GM23338 (cell line): ENCODE measurements at regions not wholly inside any gene's neighbourhood (a gene's known extent, or its start where the extent isn't known, plus 50 kb on each side); places are given as distances from the start of the nearest gene placed in this dataset.

ENCODE experiments used
- ATAC-seq: fragments of 200-7000 bp; cut with Tn5 transposase; 3 replicates; pipeline ENCODE4 v1.9.1; 2020
- DNase-seq: peaks from one replicate; pipeline ENCODE4 v3.0.0-alpha.2; 2015; ENCODE audit warnings: low spot score
- H2AFZ ChIP-seq: fragments of 200-600 bp; sonication (generic); 2 replicates; pipeline ENCODE4 v1.8.0; 2016; ENCODE audit warnings: antibody characterized with exemption, mild to moderate bottlenecking, moderate library complexity
- H3F3A ChIP-seq: fragments of 200-600 bp; sonication (generic); replicated peaks from 2 replicates; pipeline ENCODE4 v1.8.0; 2017; ENCODE audit warnings: antibody characterized with exemption, mixed run types, low read depth
- H3K27ac ChIP-seq: fragments of 200-600 bp; sonication (generic); 2 replicates; pipeline ENCODE4 v1.6.1; 2016; ENCODE audit warnings: low read depth
- H3K27me3 ChIP-seq: fragments of 200-600 bp; sonication (generic); 2 replicates; pipeline ENCODE4 v1.8.0; 2016; ENCODE audit warnings: mild to moderate bottlenecking, mixed run types, moderate library complexity; ENCODE audit not compliant: insufficient read depth
- H3K36me3 ChIP-seq: fragments of 200-600 bp; sonication (generic); 2 replicates; pipeline ENCODE4 v1.8.0; 2016; ENCODE audit warnings: mild to moderate bottlenecking; ENCODE audit not compliant: insufficient read depth
- H3K4me1 ChIP-seq: fragments of 200-600 bp; sonication (generic); 2 replicates; pipeline ENCODE4 v1.8.0; 2016; ENCODE audit warnings: mild to moderate bottlenecking, moderate library complexity; ENCODE audit not compliant: insufficient read depth
- H3K4me2 ChIP-seq: fragments of 200-600 bp; sonication (generic); 2 replicates; pipeline ENCODE4 v1.7.1; 2017; ENCODE audit warnings: mixed run types
- H3K4me3 ChIP-seq: fragments of 200-600 bp; sonication (generic); 2 replicates; pipeline ENCODE4 v1.6.1; 2016; ENCODE audit warnings: mixed run types
- H3K79me2 ChIP-seq: fragments of 200-600 bp; sonication (generic); replicated peaks from 2 replicates; pipeline ENCODE4 v1.8.0; 2017; ENCODE audit warnings: mild to moderate bottlenecking; ENCODE audit not compliant: insufficient read depth
- H3K9me2 ChIP-seq: fragments of 200-600 bp; sonication (generic); 2 replicates; pipeline ENCODE4 v1.8.0; 2017; ENCODE audit not compliant: insufficient read depth
- H4K20me1 ChIP-seq: fragments of 200-600 bp; sonication (generic); replicated peaks from 2 replicates; pipeline ENCODE4 v1.8.0; 2017; ENCODE audit warnings: mild to moderate bottlenecking; ENCODE audit not compliant: insufficient read depth
- H3K27ac Mint-ChIP-seq: 2 replicates; pipeline ENCODE4 v1.8.0; 2020; ENCODE audit warnings: inconsistent platforms, mild to moderate bottlenecking, moderate library complexity, mixed read lengths
- H3K27me3 Mint-ChIP-seq: 3 replicates; pipeline ENCODE4 v1.8.0; 2022; ENCODE audit warnings: low read depth, mild to moderate bottlenecking, moderate library complexity, mixed read lengths, inconsistent platforms; ENCODE audit not compliant: insufficient read depth, poor library complexity
- H3K36me3 Mint-ChIP-seq: 3 replicates; pipeline ENCODE4 v1.8.0; 2021; ENCODE audit warnings: low read depth, mild to moderate bottlenecking, inconsistent platforms, moderate library complexity, mixed read lengths
- H3K4me1 Mint-ChIP-seq: 3 replicates; pipeline ENCODE4 v1.8.0; 2020; ENCODE audit warnings: mild to moderate bottlenecking, inconsistent platforms, mixed read lengths
- H3K4me3 Mint-ChIP-seq: 3 replicates; pipeline ENCODE4 v1.8.0; 2021; ENCODE audit warnings: moderate library complexity, mild to moderate bottlenecking, inconsistent platforms, mixed read lengths
- H3K9me3 Mint-ChIP-seq: 3 replicates; pipeline ENCODE4 v1.8.0; 2020; ENCODE audit warnings: moderate library complexity, mild to moderate bottlenecking, inconsistent platforms, mixed read lengths
- CREB1 ChIP-seq: fragments of 250-450 bp; sonication (Bioruptor Pico); IDR thresholded peaks from 2 replicates; pipeline ENCODE4 v1.5.0; 2020; ENCODE audit warnings: low read depth, mild to moderate bottlenecking, moderate library complexity
- EZH2phosphoT487 ChIP-seq: fragments of 200-600 bp; sonication (generic); IDR thresholded peaks from one replicate; pipeline ENCODE4 v1.8.1; 2018; ENCODE audit warnings: antibody characterized with exemption; ENCODE audit not compliant: unreplicated experiment
- NANOG ChIP-seq: IDR thresholded peaks from 2 replicates; pipeline ENCODE4 v1.6.1; 2016; ENCODE audit warnings: antibody characterized with exemption, borderline replicate concordance
- STAT1 ChIP-seq: IDR thresholded peaks from one replicate; pipeline ENCODE4 v1.6.1; 2016; ENCODE audit warnings: antibody characterized with exemption; ENCODE audit not compliant: unreplicated experiment
- ZNF114 ChIP-seq: fragments of 250-450 bp; sonication (Bioruptor Pico); IDR thresholded peaks from 2 replicates; pipeline ENCODE4 v1.5.0; 2020; ENCODE audit warnings: mild to moderate bottlenecking, moderate library complexity
- TF ChIP-seq, protein P1 (sequence below): IDR thresholded peaks from 2 replicates; pipeline ENCODE4 v1.6.1; 2016; ENCODE audit warnings: antibody characterized with exemption
- TF ChIP-seq, protein P2 (sequence below): fragments of 250-450 bp; sonication (Bioruptor Pico); IDR thresholded peaks from 2 replicates; pipeline ENCODE4 v1.5.0; 2020; ENCODE audit warnings: mild to moderate bottlenecking, moderate library complexity
- TF ChIP-seq, protein P3 (sequence below): IDR thresholded peaks from one replicate; pipeline ENCODE4 v1.6.1; 2018; ENCODE audit warnings: antibody characterized with exemption; ENCODE audit not compliant: unreplicated experiment

DNA sequence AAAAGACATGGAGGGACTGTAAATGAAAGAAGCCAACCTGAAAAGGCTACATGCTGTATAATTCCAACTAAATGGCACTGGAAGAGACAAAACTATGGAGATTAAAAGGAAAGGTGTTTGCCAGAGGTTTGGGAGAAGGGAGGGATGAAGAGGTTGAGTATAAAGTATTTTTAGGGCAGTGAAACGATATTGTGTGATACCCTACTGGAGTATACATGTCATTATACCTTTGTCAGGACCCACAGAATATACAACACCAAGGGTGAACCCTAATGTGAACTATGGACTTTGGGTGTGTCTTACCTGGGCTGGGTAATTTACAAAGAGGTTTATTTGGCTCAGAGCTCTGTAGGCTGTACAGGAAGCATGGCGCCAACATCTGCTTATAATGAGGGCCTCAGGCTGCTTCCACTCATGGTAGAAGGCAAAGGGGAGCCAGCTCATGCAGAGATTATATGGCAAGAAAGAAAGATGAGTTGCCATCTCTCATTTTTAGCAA, 73.4 kb downstream of the CD2 start:
- H3K9me3 Mint-ChIP-seq, result no peaks in the 10 kb centered on the region
- Histone ChIP-seq H3K79me2 (no peaks in the 10 kb centered on the region), H2AFZ (no peak overlapping the region), H4K20me1 (no peaks in the 10 kb centered on the region), H3K4me1 (peaks cover 6% of the 10 kb centered on the region), H3K9me2 (peaks cover 7% of the 10 kb centered on the region; the same call in 1 of the 2 replicates), H3F3A (no peaks in the 10 kb centered on the region), H3K36me3 (no peaks in the 10 kb centered on the region), H3K4me3 (no peak overlapping the region), H3K27ac (no peak overlapping the region), H3K27me3 (no peaks in the 10 kb centered on the region), H3K4me2 (no peak overlapping the region)
- DNase-seq (no peak), ATAC-seq (no peak)
- no peak overlapping the region for H3K27ac Mint-ChIP-seq
- H3K4me1 Mint-ChIP-seq, result peaks cover 23% of the 10 kb centered on the region
- H3K27me3 Mint-ChIP-seq, result peaks cover 12% of the 10 kb centered on the region
- TF ChIP-seq ZNF114 (no peak), CREB1 (CRISPR knock-in tag) (no peak), EZH2phosphoT487 (no peak), NANOG (no peak), STAT1 (no peak)
- TF ChIP-seq, protein P1, sequence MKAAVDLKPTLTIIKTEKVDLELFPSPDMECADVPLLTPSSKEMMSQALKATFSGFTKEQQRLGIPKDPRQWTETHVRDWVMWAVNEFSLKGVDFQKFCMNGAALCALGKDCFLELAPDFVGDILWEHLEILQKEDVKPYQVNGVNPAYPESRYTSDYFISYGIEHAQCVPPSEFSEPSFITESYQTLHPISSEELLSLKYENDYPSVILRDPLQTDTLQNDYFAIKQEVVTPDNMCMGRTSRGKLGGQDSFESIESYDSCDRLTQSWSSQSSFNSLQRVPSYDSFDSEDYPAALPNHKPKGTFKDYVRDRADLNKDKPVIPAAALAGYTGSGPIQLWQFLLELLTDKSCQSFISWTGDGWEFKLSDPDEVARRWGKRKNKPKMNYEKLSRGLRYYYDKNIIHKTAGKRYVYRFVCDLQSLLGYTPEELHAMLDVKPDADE, result no peak
- TF ChIP-seq, protein P2, sequence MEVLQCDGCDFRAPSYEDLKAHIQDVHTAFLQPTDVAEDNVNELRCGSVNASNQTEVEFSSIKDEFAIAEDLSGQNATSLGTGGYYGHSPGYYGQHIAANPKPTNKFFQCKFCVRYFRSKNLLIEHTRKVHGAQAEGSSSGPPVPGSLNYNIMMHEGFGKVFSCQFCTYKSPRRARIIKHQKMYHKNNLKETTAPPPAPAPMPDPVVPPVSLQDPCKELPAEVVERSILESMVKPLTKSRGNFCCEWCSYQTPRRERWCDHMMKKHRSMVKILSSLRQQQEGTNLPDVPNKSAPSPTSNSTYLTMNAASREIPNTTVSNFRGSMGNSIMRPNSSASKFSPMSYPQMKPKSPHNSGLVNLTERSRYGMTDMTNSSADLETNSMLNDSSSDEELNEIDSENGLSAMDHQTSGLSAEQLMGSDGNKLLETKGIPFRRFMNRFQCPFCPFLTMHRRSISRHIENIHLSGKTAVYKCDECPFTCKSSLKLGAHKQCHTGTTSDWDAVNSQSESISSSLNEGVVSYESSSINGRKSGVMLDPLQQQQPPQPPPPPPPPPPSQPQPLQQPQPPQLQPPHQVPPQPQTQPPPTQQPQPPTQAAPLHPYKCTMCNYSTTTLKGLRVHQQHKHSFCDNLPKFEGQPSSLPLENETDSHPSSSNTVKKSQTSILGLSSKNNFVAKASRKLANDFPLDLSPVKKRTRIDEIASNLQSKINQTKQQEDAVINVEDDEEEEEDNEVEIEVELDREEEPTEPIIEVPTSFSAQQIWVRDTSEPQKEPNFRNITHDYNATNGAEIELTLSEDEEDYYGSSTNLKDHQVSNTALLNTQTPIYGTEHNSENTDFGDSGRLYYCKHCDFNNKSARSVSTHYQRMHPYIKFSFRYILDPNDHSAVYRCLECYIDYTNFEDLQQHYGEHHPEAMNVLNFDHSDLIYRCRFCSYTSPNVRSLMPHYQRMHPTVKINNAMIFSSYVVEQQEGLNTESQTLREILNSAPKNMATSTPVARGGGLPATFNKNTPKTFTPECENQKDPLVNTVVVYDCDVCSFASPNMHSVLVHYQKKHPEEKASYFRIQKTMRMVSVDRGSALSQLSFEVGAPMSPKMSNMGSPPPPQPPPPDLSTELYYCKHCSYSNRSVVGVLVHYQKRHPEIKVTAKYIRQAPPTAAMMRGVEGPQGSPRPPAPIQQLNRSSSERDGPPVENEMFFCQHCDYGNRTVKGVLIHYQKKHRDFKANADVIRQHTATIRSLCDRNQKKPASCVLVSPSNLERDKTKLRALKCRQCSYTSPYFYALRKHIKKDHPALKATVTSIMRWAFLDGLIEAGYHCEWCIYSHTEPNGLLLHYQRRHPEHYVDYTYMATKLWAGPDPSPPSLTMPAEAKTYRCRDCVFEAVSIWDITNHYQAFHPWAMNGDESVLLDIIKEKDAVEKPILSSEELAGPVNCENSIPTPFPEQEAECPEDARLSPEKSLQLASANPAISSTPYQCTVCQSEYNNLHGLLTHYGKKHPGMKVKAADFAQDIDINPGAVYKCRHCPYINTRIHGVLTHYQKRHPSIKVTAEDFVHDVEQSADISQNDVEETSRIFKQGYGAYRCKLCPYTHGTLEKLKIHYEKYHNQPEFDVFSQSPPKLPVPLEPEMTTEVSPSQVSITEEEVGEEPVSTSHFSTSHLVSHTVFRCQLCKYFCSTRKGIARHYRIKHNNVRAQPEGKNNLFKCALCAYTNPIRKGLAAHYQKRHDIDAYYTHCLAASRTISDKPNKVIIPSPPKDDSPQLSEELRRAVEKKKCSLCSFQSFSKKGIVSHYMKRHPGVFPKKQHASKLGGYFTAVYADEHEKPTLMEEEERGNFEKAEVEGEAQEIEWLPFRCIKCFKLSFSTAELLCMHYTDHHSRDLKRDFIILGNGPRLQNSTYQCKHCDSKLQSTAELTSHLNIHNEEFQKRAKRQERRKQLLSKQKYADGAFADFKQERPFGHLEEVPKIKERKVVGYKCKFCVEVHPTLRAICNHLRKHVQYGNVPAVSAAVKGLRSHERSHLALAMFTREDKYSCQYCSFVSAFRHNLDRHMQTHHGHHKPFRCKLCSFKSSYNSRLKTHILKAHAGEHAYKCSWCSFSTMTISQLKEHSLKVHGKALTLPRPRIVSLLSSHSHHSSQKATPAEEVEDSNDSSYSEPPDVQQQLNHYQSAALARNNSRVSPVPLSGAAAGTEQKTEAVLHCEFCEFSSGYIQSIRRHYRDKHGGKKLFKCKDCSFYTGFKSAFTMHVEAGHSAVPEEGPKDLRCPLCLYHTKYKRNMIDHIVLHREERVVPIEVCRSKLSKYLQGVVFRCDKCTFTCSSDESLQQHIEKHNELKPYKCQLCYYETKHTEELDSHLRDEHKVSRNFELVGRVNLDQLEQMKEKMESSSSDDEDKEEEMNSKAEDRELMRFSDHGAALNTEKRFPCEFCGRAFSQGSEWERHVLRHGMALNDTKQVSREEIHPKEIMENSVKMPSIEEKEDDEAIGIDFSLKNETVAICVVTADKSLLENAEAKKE, result no peak
- TF ChIP-seq, protein P3, sequence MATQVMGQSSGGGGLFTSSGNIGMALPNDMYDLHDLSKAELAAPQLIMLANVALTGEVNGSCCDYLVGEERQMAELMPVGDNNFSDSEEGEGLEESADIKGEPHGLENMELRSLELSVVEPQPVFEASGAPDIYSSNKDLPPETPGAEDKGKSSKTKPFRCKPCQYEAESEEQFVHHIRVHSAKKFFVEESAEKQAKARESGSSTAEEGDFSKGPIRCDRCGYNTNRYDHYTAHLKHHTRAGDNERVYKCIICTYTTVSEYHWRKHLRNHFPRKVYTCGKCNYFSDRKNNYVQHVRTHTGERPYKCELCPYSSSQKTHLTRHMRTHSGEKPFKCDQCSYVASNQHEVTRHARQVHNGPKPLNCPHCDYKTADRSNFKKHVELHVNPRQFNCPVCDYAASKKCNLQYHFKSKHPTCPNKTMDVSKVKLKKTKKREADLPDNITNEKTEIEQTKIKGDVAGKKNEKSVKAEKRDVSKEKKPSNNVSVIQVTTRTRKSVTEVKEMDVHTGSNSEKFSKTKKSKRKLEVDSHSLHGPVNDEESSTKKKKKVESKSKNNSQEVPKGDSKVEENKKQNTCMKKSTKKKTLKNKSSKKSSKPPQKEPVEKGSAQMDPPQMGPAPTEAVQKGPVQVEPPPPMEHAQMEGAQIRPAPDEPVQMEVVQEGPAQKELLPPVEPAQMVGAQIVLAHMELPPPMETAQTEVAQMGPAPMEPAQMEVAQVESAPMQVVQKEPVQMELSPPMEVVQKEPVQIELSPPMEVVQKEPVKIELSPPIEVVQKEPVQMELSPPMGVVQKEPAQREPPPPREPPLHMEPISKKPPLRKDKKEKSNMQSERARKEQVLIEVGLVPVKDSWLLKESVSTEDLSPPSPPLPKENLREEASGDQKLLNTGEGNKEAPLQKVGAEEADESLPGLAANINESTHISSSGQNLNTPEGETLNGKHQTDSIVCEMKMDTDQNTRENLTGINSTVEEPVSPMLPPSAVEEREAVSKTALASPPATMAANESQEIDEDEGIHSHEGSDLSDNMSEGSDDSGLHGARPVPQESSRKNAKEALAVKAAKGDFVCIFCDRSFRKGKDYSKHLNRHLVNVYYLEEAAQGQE, result no peak
- no peak overlapping the region for H3K4me3 Mint-ChIP-seq
- H3K36me3 Mint-ChIP-seq, result 0 out of 3 replicates have a peak, but pooled peaks cover 2% of the 10 kb centered on the region
